ENCODE measurements at regions not wholly inside any gene's neighbourhood (a gene's known extent, or its start where the extent isn't known, plus 50 kb on each side); places are given as distances from the start of the nearest gene placed in this dataset.

DNA sequence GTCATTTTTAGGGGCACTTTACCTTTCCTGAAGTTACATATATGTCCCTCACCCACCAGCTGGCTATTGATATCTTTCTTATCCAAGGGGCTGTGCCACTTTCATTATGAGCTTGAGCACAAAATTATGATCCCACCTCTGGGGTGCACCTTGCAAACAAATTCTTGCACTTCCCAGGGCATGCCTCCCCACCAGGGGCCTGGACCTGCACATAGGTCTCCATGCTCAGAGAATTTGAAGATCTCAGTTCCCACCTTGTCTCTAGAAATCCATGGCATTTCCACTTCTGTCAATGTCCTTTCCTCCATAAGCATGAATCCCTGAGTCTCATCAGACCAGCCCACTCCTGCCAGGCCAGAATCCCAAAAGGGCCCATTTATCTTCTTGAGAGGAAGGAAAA lies 449.1 kb upstream of the REG3G start:
- BruUV-seq (replicated peaks) = no TSS peak
- no peak for DNase-seq (ENCODE audit: low spot score)
- intact Hi-C loops (cut with micrococcal nuclease; ENCODE audit: unreplicated experiment) = loop anchor here (10.0 kb wide), 1 partner anchor 398 kb away; no protein-coding TSS in a partner anchor
- no peaks in the 10 kb centered on the region for H3K9me3 ChIP-seq (ENCODE audit: low read depth, low read length, poor library complexity, severe bottlenecking)
- H3K4me1 ChIP-seq (ENCODE audit: insufficient read depth, low read length, poor library complexity, severe bottlenecking) = peaks cover 15% of the 10 kb centered on the region
- CTCF ChIA-PET = no interaction called here
- TF ChIP-seq, protein P1, sequence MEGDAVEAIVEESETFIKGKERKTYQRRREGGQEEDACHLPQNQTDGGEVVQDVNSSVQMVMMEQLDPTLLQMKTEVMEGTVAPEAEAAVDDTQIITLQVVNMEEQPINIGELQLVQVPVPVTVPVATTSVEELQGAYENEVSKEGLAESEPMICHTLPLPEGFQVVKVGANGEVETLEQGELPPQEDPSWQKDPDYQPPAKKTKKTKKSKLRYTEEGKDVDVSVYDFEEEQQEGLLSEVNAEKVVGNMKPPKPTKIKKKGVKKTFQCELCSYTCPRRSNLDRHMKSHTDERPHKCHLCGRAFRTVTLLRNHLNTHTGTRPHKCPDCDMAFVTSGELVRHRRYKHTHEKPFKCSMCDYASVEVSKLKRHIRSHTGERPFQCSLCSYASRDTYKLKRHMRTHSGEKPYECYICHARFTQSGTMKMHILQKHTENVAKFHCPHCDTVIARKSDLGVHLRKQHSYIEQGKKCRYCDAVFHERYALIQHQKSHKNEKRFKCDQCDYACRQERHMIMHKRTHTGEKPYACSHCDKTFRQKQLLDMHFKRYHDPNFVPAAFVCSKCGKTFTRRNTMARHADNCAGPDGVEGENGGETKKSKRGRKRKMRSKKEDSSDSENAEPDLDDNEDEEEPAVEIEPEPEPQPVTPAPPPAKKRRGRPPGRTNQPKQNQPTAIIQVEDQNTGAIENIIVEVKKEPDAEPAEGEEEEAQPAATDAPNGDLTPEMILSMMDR (conservative IDR thresholded peaks at IDR 0.05; ENCODE audit: low read depth, low read length) = no peak
- POLR2A ChIA-PET (ENCODE audit: low non-redundant PET) = no interaction called here
- H3K4me3 ChIP-seq (ENCODE audit: low read depth, low read length, poor library complexity, severe bottlenecking) = no peak overlapping the region
- no peak overlapping the region for H3K27ac ChIP-seq (ENCODE audit: low read depth, low read length, poor library complexity, severe bottlenecking)
- H3K36me3 ChIP-seq (ENCODE audit: insufficient read depth, low read length, poor library complexity, severe bottlenecking) = no peaks in the 10 kb centered on the region
- no peaks in the 10 kb centered on the region for H3K27me3 ChIP-seq (replicated peaks; ENCODE audit: insufficient read depth, low read depth, low read length, poor library complexity)

DNA sequence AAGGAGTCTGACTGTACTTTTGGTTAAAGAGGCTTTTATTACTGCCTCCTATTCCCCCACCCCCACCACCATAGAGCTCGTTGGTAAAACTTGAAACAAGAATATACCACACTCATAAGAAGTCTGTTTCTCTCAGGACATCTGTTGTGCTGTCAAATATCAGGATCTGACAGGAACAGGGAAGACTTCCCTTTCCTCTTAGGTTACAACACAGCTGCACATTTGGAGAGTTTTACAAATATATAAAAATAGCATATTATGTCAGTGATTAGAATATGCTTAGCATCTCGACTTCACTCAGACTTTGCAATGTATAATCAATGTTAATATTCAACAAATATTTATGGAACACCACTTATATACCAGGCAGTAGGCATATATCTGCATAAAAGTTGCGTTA lies 439.6 kb upstream of the REG3G start:
- Histone ChIP-seq H3K4me1 (ENCODE audit: insufficient read depth, low read length, poor library complexity, severe bottlenecking) (no peaks in the 10 kb centered on the region), H3K27me3 (replicated peaks; ENCODE audit: insufficient read depth, low read depth, low read length, poor library complexity) (no peaks in the 10 kb centered on the region), H3K9me3 (ENCODE audit: low read depth, low read length, poor library complexity, severe bottlenecking) (no peaks in the 10 kb centered on the region), H3K27ac (ENCODE audit: low read depth, low read length, poor library complexity, severe bottlenecking) (no peak overlapping the region), H3K4me3 (ENCODE audit: low read depth, low read length, poor library complexity, severe bottlenecking) (no peak overlapping the region), H3K36me3 (ENCODE audit: insufficient read depth, low read length, poor library complexity, severe bottlenecking) (no peaks in the 10 kb centered on the region)
- intact Hi-C loops (cut with micrococcal nuclease; ENCODE audit: unreplicated experiment) = no loop called here
- BruUV-seq (replicated peaks) = no TSS peak
- TF ChIP-seq, protein P1 (conservative IDR thresholded peaks at IDR 0.05; ENCODE audit: low read depth, low read length) = no peak
- no peak for TF ChIP-seq EZH2 (IDR thresholded peaks at IDR 0.05; ENCODE audit: borderline replicate concordance, low read depth, low read length, poor library complexity, severe bottlenecking)
- ChIA-PET CTCF (no interaction called here), POLR2A (ENCODE audit: low non-redundant PET) (no interaction called here)
- no peak for DNase-seq (ENCODE audit: low spot score)

DNA sequence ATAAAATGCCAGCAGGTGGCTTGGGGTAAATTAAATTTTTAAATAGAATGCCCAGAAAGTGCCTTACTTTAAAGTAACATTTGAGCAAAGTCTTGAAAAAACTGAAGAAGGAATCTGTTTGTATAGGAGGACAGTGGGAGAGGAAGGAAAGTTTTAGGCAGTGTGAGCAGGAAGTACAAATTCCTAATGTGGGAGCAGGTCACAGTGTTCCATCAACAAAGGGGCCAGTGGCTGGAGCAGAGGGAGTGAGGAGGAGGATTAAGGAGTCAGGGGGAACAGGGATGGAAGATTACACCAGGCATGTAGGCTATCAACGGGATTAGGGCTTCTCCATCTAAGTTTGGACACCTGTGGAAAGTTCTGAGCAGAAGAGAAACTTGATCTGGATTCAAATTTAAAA lies 439.2 kb upstream of the REG3G start:
- H3K27ac ChIP-seq (ENCODE audit: low read depth, low read length, poor library complexity, severe bottlenecking) = no peak overlapping the region
- no peaks in the 10 kb centered on the region for H3K4me1 ChIP-seq (ENCODE audit: insufficient read depth, low read length, poor library complexity, severe bottlenecking)
- ChIA-PET POLR2A (ENCODE audit: low non-redundant PET) (no interaction called here), CTCF (no interaction called here)
- no peaks in the 10 kb centered on the region for H3K36me3 ChIP-seq (ENCODE audit: insufficient read depth, low read length, poor library complexity, severe bottlenecking)
- no peak for DNase-seq (ENCODE audit: low spot score)
- no peak overlapping the region for H3K4me3 ChIP-seq (ENCODE audit: low read depth, low read length, poor library complexity, severe bottlenecking)
- no TSS peak for BruUV-seq (replicated peaks)
- no peaks in the 10 kb centered on the region for H3K27me3 ChIP-seq (replicated peaks; ENCODE audit: insufficient read depth, low read depth, low read length, poor library complexity)
- intact Hi-C loops (cut with micrococcal nuclease; ENCODE audit: unreplicated experiment) = no loop called here
- TF ChIP-seq EZH2 (IDR thresholded peaks at IDR 0.05; ENCODE audit: borderline replicate concordance, low read depth, low read length, poor library complexity, severe bottlenecking) = no peak
- TF ChIP-seq, protein P1 (conservative IDR thresholded peaks at IDR 0.05; ENCODE audit: low read depth, low read length) = no peak
- no peaks in the 10 kb centered on the region for H3K9me3 ChIP-seq (ENCODE audit: low read depth, low read length, poor library complexity, severe bottlenecking)

Data from A673 (cell line).